SK-N-SH (cell line): ENCODE measurements at regions not wholly inside any gene's neighbourhood (a gene's known extent, or its start where the extent isn't known, plus 50 kb on each side); places are given as distances from the start of the nearest gene placed in this dataset.

ENCODE experiments used
- CTCF ChIA-PET: fragments of 300-600, 350-600 bp; formaldehyde crosslinking; extraction: SDS; loops from one replicate; lab custom pipeline; 2021; lab: Yijun Ruan, JAX
- POLR2A ChIA-PET: fragments of 350-600 bp; sonication (Branson Sonifier 250); formaldehyde crosslinking; extraction: SDS; loops from one replicate; lab custom pipeline; 2020; ENCODE audit warnings: antibody characterized with exemption, inconsistent platforms; lab: Yijun Ruan, JAX
- DNase-seq: peaks from one replicate; pipeline ENCODE4 v3.0.0; 2012
- H2AFZ ChIP-seq: fragments of 200-600 bp; sonication (generic); 2 replicates; pipeline ENCODE4 v1.8.1; 2016; ENCODE audit warnings: antibody characterized with exemption, mild to moderate bottlenecking, low read depth
- H3F3A ChIP-seq: fragments of 200-600 bp; sonication (generic); replicated peaks from 2 replicates; pipeline ENCODE3; 2016; ENCODE audit warnings: antibody characterized with exemption, mild to moderate bottlenecking; ENCODE audit not compliant: insufficient read depth
- H3K27ac ChIP-seq, 2 experiments: fragments of 200-500 bp in 1 of 2; fragments of 200-600 bp in 1 of 2; sonication (Bioruptor generic) in 1 of 2; sonication (generic), shearing (Covaris generic) in 1 of 2; 2 replicates each; pipeline versions ENCODE4 v1.5.1 to v1.6.1; 2014 to 2016; ENCODE audit warnings: low read depth in 2 of 2, inconsistent platforms in 1 of 2, low read length in 1 of 2, mild to moderate bottlenecking in 1 of 2, mixed read lengths in 1 of 2
- H3K27me3 ChIP-seq: fragments of 200-600 bp; sonication (generic), shearing (Covaris generic); 2 replicates; pipeline ENCODE4 v1.6.1; 2016; ENCODE audit warnings: mixed run types; ENCODE audit not compliant: insufficient read depth
- H3K36me3 ChIP-seq, 2 experiments: fragments of 200-500 bp in 1 of 2; fragments of 200-600 bp in 1 of 2; sonication (Bioruptor generic) in 1 of 2; sonication (generic) in 1 of 2; replicated peaks in 1 of 2; 2 replicates each; pipeline versions ENCODE3 to v1.5.1; 2014 to 2016; ENCODE audit warnings: low read length in 1 of 2, mild to moderate bottlenecking in 1 of 2; ENCODE audit not compliant: insufficient read depth in 2 of 2, control insufficient read depth in 1 of 2
- H3K4me1 ChIP-seq, 2 experiments: fragments of 200-500 bp in 1 of 2; fragments of 200-600 bp in 1 of 2; sonication (Bioruptor generic) in 1 of 2; sonication (generic), shearing (Covaris generic) in 1 of 2; 2 replicates each; pipeline versions ENCODE4 v1.5.1 to v1.6.1; 2014 to 2016; ENCODE audit warnings: low read depth in 1 of 2, low read length in 1 of 2, mixed run types in 1 of 2; ENCODE audit not compliant: insufficient read depth in 2 of 2, control insufficient read depth in 1 of 2
- H3K4me2 ChIP-seq: fragments of 200-600 bp; sonication (generic), shearing (Covaris generic); 2 replicates; pipeline ENCODE4 v1.6.1; 2017; ENCODE audit warnings: mixed run types
- H3K4me3 ChIP-seq, 2 experiments: fragments of 200-500 bp in 1 of 2; fragments of 200-600 bp in 1 of 2; sonication (Bioruptor generic) in 1 of 2; sonication (generic), shearing (Covaris generic) in 1 of 2; 2 replicates each; pipeline versions ENCODE4 v1.5.1 to v1.8.1; 2014 to 2016; ENCODE audit warnings: low read depth in 2 of 2, inconsistent platforms in 1 of 2, low read length in 1 of 2, mild to moderate bottlenecking in 1 of 2, mixed read lengths in 1 of 2, moderate library complexity in 1 of 2
- H3K79me2 ChIP-seq: fragments of 200-600 bp; sonication (generic); 2 replicates; pipeline ENCODE4 v1.8.1; 2017; ENCODE audit warnings: mild to moderate bottlenecking; ENCODE audit not compliant: insufficient read depth
- H3K9ac ChIP-seq: fragments of 200-600 bp; sonication (generic); 2 replicates; pipeline ENCODE4 v1.6.1; 2017; ENCODE audit warnings: mixed run types
- H3K9me2 ChIP-seq: fragments of 200-600 bp; sonication (generic); 2 replicates; pipeline ENCODE4 v1.6.1; 2017; ENCODE audit warnings: mixed run types
- H3K9me3 ChIP-seq: fragments of 200-600 bp; sonication (generic); 2 replicates; pipeline ENCODE4 v1.6.1; 2017; ENCODE audit warnings: mixed run types, mild to moderate bottlenecking, moderate library complexity
- H4K20me1 ChIP-seq: fragments of 200-600 bp; sonication (generic); 2 replicates; pipeline ENCODE4 v1.6.1; 2017; ENCODE audit warnings: mild to moderate bottlenecking, mixed run types; ENCODE audit not compliant: insufficient read depth
- ELF1 ChIP-seq: IDR thresholded peaks from 2 replicates; pipeline ENCODE4 v1.4.0; 2012
- EP300 ChIP-seq, 2 experiments: IDR thresholded peaks; 2 replicates each; pipeline versions ENCODE4 v1.4.0 to v1.6.1; 2012; ENCODE audit warnings: borderline replicate concordance in 1 of 2, low read depth in 1 of 2, low read length in 1 of 2
- FOSL2 ChIP-seq: IDR thresholded peaks from 2 replicates; pipeline ENCODE4 v1.4.0; 2012; ENCODE audit warnings: low read depth, mild to moderate bottlenecking, moderate library complexity, borderline replicate concordance
- FOXM1 ChIP-seq: IDR thresholded peaks from 2 replicates; pipeline ENCODE4 v1.4.0; 2012; ENCODE audit warnings: low read depth, mild to moderate bottlenecking
- GATA2 ChIP-seq: sonication (generic); formaldehyde crosslinking; IDR thresholded peaks from 2 replicates; pipeline ENCODE4 v1.5.0; 2020; ENCODE audit warnings: mild to moderate bottlenecking, missing genetic modification reagents
- IRF3 ChIP-seq: fragments of 150-350 bp; IDR thresholded peaks from 2 replicates; pipeline ENCODE4 v1.6.1; 2016; ENCODE audit warnings: mild to moderate bottlenecking, low read depth, low read length
- JUND ChIP-seq: IDR thresholded peaks from 2 replicates; pipeline ENCODE4 v1.4.0; 2012
- MEF2A ChIP-seq: IDR thresholded peaks from 2 replicates; pipeline ENCODE4 v1.4.0; 2012; ENCODE audit warnings: low read depth, borderline replicate concordance
- NFIC ChIP-seq: IDR thresholded peaks from 2 replicates; pipeline ENCODE4 v1.4.0; 2012; ENCODE audit warnings: borderline replicate concordance
- NRF1 ChIP-seq: IDR thresholded peaks from 2 replicates; pipeline ENCODE4 v1.6.1; 2012; ENCODE audit warnings: low read depth, mild to moderate bottlenecking, low read length
- PBX3 ChIP-seq: IDR thresholded peaks from 2 replicates; pipeline ENCODE4; 2012
- POLR2AphosphoS5 ChIP-seq: IDR thresholded peaks from 2 replicates; pipeline ENCODE4 v1.6.1; 2012; ENCODE audit warnings: low read depth, low read length
- RCOR1 ChIP-seq: fragments of 150-350 bp; IDR thresholded peaks from 2 replicates; pipeline ENCODE4 v1.6.1; 2017; ENCODE audit warnings: antibody characterized with exemption, low read length
- REST ChIP-seq: IDR thresholded peaks from 2 replicates; pipeline ENCODE4 v1.6.1; 2012; ENCODE audit warnings: mild to moderate bottlenecking, low read depth, low read length, moderate library complexity
- RFX5 ChIP-seq: IDR thresholded peaks from 2 replicates; pipeline ENCODE4 v1.6.1; 2012; ENCODE audit warnings: mild to moderate bottlenecking, improper control_type of control experiment, low read length
- RXRA ChIP-seq: IDR thresholded peaks from 2 replicates; pipeline ENCODE4 v1.4.0; 2012; ENCODE audit warnings: low read depth, mild to moderate bottlenecking, borderline replicate concordance
- SMC3 ChIP-seq: IDR thresholded peaks from 2 replicates; pipeline ENCODE4 v1.6.1; 2012; ENCODE audit warnings: low read depth, low read length, improper control_type of control experiment
- TAF1 ChIP-seq: IDR thresholded peaks from 2 replicates; pipeline ENCODE4 v1.6.1; 2012; ENCODE audit warnings: low read depth, mild to moderate bottlenecking, low read length, moderate library complexity, borderline replicate concordance
- TCF12 ChIP-seq: IDR thresholded peaks from 2 replicates; pipeline ENCODE4 v1.4.0; 2012
- TEAD4 ChIP-seq: IDR thresholded peaks from 2 replicates; pipeline ENCODE4 v1.4.0; 2012; ENCODE audit warnings: mild to moderate bottlenecking, borderline replicate concordance; ENCODE audit not compliant: insufficient read depth
- YY1 ChIP-seq: IDR thresholded peaks from 2 replicates; pipeline ENCODE4 v1.4.0; 2012; ENCODE audit warnings: low read depth, mild to moderate bottlenecking
- WGBS: methylation state at CpG from one replicate; pipeline ENCODE4 v1.1.6; 2017; ENCODE audit warnings: low lambda C conversion rate; 5-methylcytosine and 5-hydroxymethylcytosine counted together

GRCh38 chr4:33780952-33781791 lies 2463.1 kb downstream of the ARAP2 start:
- Histone ChIP-seq H3K27me3 (no peaks in the 10 kb centered on the region), H3K79me2 (no peaks in the 10 kb centered on the region), H3K4me3 (no peak overlapping the region), H3F3A (peaks cover 8% of the 10 kb centered on the region), H3K36me3 (no peaks in the 10 kb centered on the region), H3K4me1 (peaks cover 0 to 3% of the 10 kb centered on the region in 2 experiments; a peak in 2 of 4 replicates), H2AFZ (no peak overlapping the region), H3K9me3 (no peaks in the 10 kb centered on the region), H3K4me2 (peak overlapping the region; percentile 41; the same call in 1 of the 2 replicates), H3K9ac (no peak overlapping the region), H4K20me1 (no peaks in the 10 kb centered on the region), H3K27ac (peak overlapping the region in 1 of 2 experiments; percentile 12; a peak in 1 of 4 replicates), H3K9me2 (no peaks in the 10 kb centered on the region)
- peak; percentile 67; the same call in 1 of the 2 replicates for TF ChIP-seq MEF2A
- TF ChIP-seq EP300 (IDR thresholded peaks at IDR 0.05; ENCODE audit: borderline replicate concordance in 1 of 2, low read depth in 1 of 2, low read length in 1 of 2) = peak in 1 of 2 experiments; percentile 75; a peak in 1 of 4 replicates
- TF ChIP-seq FOXM1 = no peak
- TF ChIP-seq TCF12 = peak; percentile 72
- no peak for TF ChIP-seq SMC3
- peak; percentile 92 for TF ChIP-seq PBX3
- TF ChIP-seq YY1 = no peak
- TF ChIP-seq ELF1 = no peak
- TF ChIP-seq GATA2 (CRISPR knock-in tag) = no peak
- TF ChIP-seq FOSL2 = peak; percentile 92
- peak; percentile 43; the same call in 1 of the 2 replicates for TF ChIP-seq POLR2AphosphoS5
- peak; percentile 93 for TF ChIP-seq JUND
- TF ChIP-seq IRF3 = no peak
- TF ChIP-seq TEAD4 = peak; percentile 60; the same call in 1 of the 2 replicates
- TF ChIP-seq NFIC = peak; percentile 89
- no peak for TF ChIP-seq RCOR1
- TF ChIP-seq RXRA = peak; percentile 53; the same call in 1 of the 2 replicates
- CTCF ChIA-PET = no interaction called here
- WGBS = 48% methylated on average over 6 of the region's 6 CpGs
- POLR2A ChIA-PET = no interaction called here
- DNase-seq = no peak

- H3K79me2 ChIP-seq = no peaks in the 10 kb centered on the region
- H3K36me3 ChIP-seq = no peaks in the 10 kb centered on the region
- H2AFZ ChIP-seq = no peak overlapping the region
- no peak overlapping the region for H3K9ac ChIP-seq
- no peak overlapping the region for H3K27ac ChIP-seq
- H3K4me1 ChIP-seq = peaks cover 0 to 3% of the 10 kb centered on the region in 2 experiments; a peak in 2 of 4 replicates
- WGBS = 84% methylated on average over 2 of the region's 2 CpGs
- ChIA-PET CTCF (no interaction called here), POLR2A (no interaction called here)
- no peaks in the 10 kb centered on the region for H3K9me3 ChIP-seq
- no peaks in the 10 kb centered on the region for H3K27me3 ChIP-seq
- H3K4me2 ChIP-seq = no peak overlapping the region
- no peak for DNase-seq
- H3K4me3 ChIP-seq = no peak overlapping the region
- H3F3A ChIP-seq = peaks cover 7% of the 10 kb centered on the region
- no peaks in the 10 kb centered on the region for H4K20me1 ChIP-seq
- no peaks in the 10 kb centered on the region for H3K9me2 ChIP-seq
- TF ChIP-seq TAF1 = no peak
- no peak for TF ChIP-seq TEAD4
- TF ChIP-seq NRF1 = no peak
- no peak for TF ChIP-seq RFX5
- TF ChIP-seq FOXM1 = no peak
- no peak for TF ChIP-seq REST
These were observed 2458.5 kb downstream of the ARAP2 start for GRCh38 chr4:33785843-33786242.
